CD4-positive, alpha-beta T cell treated with Interleukin-4 for 1 hour (primary cell): ENCODE measurements at regions not wholly inside any gene's neighbourhood (a gene's known extent, or its start where the extent isn't known, plus 50 kb on each side); places are given as distances from the start of the nearest gene placed in this dataset.
"Not testable (repeated sequence)": the region's sequence is repeated elsewhere in the genome, so short reads cannot be mapped to it uniquely, and the experiment has no call there.

ENCODE experiments used
- DNase-seq, 2 donors: peaks; one replicate each; pipeline ENCODE4 v3.0.0-alpha.2; 2020 to 2022

DNA sequence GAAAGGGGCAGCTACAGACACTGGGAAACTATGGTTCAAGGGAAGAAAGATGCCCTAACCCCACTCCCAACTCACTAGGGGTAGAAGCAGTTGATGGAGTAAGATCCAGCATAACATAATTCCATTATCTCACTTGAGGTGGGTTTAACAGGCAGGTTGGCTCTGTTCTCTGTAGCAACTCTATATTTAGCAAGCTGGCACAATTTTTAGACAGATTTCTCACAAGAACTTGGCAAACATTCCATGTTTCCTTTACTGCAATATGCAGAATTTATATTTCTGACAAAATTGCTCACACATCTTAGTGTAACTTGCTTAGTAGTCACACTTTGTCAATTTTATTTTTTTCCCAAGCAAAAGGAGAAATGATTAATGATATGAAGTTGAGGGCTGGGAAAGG lies 475.4 kb downstream of the RMST start:
- no peak for DNase-seq

GRCh38 chr12:97939156-97939555 lies 476.6 kb downstream of the RMST start:
- DNase-seq, result no peak

DNA sequence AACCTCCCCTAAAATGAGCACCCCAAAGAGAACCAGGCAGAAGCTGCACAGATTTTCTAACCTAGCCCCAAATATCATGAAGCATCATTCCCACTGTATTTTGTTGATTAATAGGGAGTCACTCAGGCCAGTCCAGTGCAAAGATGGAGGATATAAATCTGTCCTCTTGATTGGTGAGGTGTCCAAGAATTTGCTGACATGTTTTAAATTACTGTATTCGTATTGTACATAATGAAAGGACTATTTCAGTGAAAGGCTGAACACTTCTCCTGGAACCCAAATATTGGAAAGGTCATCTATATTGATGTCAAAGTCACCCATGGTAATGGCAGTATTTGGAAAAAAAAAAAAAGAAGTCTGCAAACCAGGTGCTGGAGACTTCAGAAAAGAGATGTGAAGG lies 477.5 kb downstream of the RMST start:
- DNase-seq, result no peak

- no peak for DNase-seq
These were observed 478.0 kb downstream of the RMST start for GRCh38 chr12:97940629-97941028.

- no peak for DNase-seq
These were observed 479.2 kb downstream of the RMST start for GRCh38 chr12:97941686-97942354.

- no peak for DNase-seq
These were observed 480.8 kb downstream of the RMST start for GRCh38 chr12:97943359-97943758.

- DNase-seq, result no peak
These were observed 482.0 kb downstream of the RMST start for GRCh38 chr12:97944576-97944975.

DNA sequence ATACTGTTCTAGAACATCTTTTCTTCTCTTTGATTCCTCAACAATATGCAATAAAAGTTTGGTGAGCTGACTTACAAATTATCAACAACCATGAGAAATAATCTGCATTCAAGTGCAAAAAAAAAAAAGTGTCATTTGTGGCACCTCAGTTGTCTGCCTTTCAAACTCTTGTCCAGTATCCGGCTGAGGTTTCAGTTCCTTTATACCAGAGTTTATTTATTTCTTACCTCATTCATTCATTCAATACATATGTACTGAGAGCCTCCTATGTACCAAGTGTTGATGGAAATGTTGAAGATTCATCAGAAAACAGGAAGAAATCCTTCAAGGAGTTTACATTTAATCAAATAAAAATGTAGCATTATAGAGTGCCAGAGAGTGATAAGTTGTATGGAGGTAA lies 484.1 kb downstream of the RMST start:
- no peak for DNase-seq

GRCh38 chr12:97948591-97948990 lies 486.0 kb downstream of the RMST start:
- no peak for DNase-seq

DNA sequence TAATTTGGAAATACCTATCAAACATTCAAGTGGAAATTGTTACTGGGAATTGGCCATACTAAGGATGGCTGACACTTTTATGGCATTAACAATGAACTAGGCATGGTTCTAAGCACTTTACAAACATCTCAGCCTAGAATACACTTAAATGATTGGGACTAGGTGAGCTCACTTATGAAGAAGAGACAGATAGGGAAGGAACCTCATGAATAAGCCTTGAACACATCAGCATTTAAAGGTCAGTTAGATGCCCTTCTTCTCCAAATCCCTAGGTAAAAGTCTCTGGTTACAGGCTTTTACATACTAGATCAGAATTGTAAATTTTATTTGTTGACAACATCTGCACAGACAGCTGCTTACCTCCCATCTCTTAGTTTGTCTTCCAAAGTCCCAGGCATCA lies 488.6 kb downstream of the RMST start:
- no peak for DNase-seq

- no peak for DNase-seq
These were observed 489.1 kb downstream of the RMST start for GRCh38 chr12:97951717-97952116.

DNA sequence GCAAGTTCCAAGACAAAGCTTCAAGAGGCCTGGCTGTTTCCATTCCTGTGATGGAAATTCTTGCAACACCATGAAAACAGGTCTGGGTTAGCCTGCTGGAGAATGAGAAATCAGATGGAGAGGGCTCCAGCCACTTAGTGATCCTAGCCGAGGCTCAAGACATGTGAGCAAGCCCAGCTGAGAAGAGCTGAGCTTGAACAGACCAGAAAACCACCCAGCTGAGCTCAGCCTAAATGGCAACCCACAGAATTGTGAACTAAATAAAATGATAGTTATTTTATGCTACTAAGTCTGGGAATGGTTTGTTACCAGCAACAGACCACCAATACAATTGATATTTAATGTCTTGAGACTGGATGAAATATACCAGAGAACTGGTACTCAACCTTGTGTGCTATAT lies 494.5 kb downstream of the RMST start:
- DNase-seq, result no peak

GRCh38 chr12:97960225-97960624 lies 497.6 kb downstream of the RMST start:
- no peak for DNase-seq

GRCh38 chr12:97960741-97961608 lies 498.4 kb downstream of the RMST start:
- peak in 1 of 2 donors; percentile 11 for DNase-seq

- DNase-seq, result no peak
These were observed 505.2 kb downstream of the RMST start for GRCh38 chr12:97967831-97968230.

- no peak for DNase-seq
These were observed 506.1 kb downstream of the RMST start for GRCh38 chr12:97968641-97969197.

- no peak for DNase-seq
These were observed 515.3 kb downstream of the RMST start for GRCh38 chr12:97977870-97978405.

DNA sequence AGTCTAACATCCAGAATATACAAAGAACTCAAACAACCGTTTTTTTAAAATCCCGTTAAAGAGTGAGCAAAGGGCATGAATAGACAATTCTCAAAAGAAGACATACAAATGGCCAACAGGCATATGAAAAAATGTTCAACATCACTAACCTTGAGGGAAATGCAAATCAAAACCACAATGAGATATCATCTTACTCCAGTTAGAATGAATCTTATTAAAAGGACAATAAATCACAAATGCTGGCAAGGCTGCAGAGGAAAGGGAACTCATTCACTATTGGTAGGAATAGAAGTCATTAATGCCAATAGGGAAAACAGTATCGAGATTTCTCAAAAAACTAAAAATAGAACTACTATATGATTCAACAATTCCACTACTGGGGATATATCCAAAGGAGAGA lies 520.1 kb downstream of the RMST start:
- DNase-seq, result no peak

GRCh38 chr12:97983796-97984195 lies 521.2 kb downstream of the RMST start:
- no peak for DNase-seq

GRCh38 chr12:97984436-97984835 lies 521.8 kb downstream of the RMST start:
- no peak for DNase-seq

DNA sequence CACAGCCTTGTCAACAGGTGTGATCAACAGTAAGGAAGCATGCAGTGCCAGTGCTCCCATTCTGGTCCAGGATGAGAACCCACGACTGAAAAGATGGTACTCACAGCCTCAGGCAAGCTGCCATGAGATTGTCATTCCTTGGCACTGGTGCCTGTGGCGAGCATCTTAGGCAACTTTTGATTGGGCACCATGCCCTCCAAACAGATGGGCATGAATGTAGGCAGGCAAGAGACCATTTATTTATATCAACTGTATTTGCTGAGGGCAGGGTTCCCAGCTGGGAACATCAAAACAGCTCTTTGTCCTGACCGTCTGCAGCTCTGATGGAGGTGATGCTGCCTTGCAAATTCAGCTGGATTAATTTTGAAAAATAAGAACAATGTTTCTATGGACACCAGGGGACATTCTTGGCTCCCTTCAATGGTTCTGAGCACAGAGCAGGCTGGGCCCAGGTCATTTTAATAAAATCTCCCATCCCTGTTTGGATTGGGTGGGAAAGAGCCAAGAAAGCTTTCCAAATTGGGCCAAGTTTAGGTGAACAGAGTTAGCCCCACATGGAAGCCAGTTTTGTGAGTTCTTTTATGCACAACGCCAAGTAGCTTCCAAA lies 522.5 kb downstream of the RMST start:
- no peak for DNase-seq

DNA sequence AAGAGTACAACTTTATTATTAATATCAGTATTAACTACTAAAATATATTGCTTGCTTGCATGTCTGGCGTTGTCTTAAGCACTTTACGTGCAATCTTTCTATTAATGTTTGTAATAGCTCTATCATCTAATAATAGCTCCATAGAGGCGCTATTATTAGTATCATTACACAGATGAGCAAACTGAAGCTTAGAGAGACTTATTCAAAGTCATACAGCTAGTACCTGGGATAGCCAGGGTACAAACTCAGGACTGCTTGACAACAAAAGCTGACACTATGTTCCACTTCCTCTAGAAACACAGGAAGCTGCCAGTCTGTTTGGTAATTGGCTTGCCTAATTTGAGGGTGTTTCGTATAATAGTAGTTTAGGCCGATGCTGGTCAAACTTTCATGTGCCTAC lies 523.2 kb downstream of the RMST start:
- no peak for DNase-seq

DNA sequence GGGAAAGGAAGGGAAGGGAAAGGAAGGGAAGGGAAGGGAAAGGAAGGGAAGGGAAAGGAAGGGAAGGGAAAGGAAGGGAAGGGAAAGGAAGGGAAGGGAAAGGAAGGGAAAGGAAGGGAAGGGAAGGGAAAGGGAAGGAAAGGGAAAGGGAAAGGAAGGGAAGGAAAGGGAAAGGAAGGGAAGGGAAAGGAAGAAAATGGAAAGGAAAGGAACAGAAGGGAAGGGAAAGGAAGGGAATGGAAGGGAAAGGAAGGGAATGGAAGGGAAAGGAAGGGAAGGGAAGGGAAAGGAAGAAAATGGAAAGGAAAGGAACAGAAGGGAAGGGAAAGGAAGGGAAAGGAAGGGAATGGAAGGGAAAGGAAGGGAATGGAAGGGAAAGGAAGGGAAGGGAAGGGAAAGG lies 526.0 kb downstream of the RMST start:
- not testable (repeated sequence) for DNase-seq
